GM15510 (cell line): ENCODE measurements at regions not wholly inside any gene's neighbourhood (a gene's known extent, or its start where the extent isn't known, plus 50 kb on each side); places are given as distances from the start of the nearest gene placed in this dataset.

Experiments
- POLR2A ChIP-seq: IDR thresholded peaks from 3 replicates; pipeline ENCODE4 v1.6.1; 2011; ENCODE audit warnings: borderline replicate concordance; ENCODE audit not compliant: insufficient read length; ENCODE audit errors: extremely low read depth

GRCh38 chr7:131242123-131242650, 85.5 kb upstream of the MKLN1 start:
- no peak for TF ChIP-seq POLR2A

- no peak for TF ChIP-seq POLR2A
These were observed 83.3 kb upstream of the MKLN1 start for GRCh38 chr7:131244259-131244852.

- TF ChIP-seq POLR2A, result no peak
These were observed 78.7 kb upstream of the MKLN1 start for GRCh38 chr7:131249003-131249402.

- no peak for TF ChIP-seq POLR2A
These were observed 78.2 kb upstream of the MKLN1 start for GRCh38 chr7:131249483-131249882.

- no peak for TF ChIP-seq POLR2A
These were observed 77.3 kb upstream of the MKLN1 start for GRCh38 chr7:131250331-131250730.

- TF ChIP-seq POLR2A, result no peak
These were observed 76.3 kb upstream of the MKLN1 start for GRCh38 chr7:131251371-131251770.

- TF ChIP-seq POLR2A, result no peak
These were observed 74.7 kb upstream of the MKLN1 start for GRCh38 chr7:131252976-131253375.

GRCh38 chr7:131254211-131254610, 73.5 kb upstream of the MKLN1 start:
- TF ChIP-seq POLR2A, result no peak

GRCh38 chr7:131255242-131255641, 72.4 kb upstream of the MKLN1 start:
- TF ChIP-seq POLR2A, result no peak

GRCh38 chr7:131261476-131261994, 66.1 kb upstream of the MKLN1 start:
- no peak for TF ChIP-seq POLR2A

- TF ChIP-seq POLR2A, result no peak
These were observed 62.4 kb upstream of the MKLN1 start for GRCh38 chr7:131265227-131265626.

GRCh38 chr7:131267631-131268030, 60.0 kb upstream of the MKLN1 start:
- TF ChIP-seq POLR2A, result no peak

GRCh38 chr7:131268906-131269305, 58.8 kb upstream of the MKLN1 start:
- TF ChIP-seq POLR2A, result no peak

GRCh38 chr7:131272086-131272485, 55.6 kb upstream of the MKLN1 start:
- no peak for TF ChIP-seq POLR2A

- no peak for TF ChIP-seq POLR2A
These were observed 52.7 kb upstream of the MKLN1 start for GRCh38 chr7:131274986-131275385.

- no peak for TF ChIP-seq POLR2A
These were observed 51.5 kb upstream of the MKLN1 start for GRCh38 chr7:131276190-131276589.
